Omental fat pad (tissue), 3 donors: ENCODE measurements at regions not wholly inside any gene's neighbourhood (a gene's known extent, or its start where the extent isn't known, plus 50 kb on each side); places are given as distances from the start of the nearest gene placed in this dataset.

Source experiments
- ATAC-seq: fragments of 150-250 bp; one replicate; pipeline ENCODE4 v1.9.1; 2016; ENCODE audit warnings: mild to moderate bottlenecking, moderate library complexity; ENCODE audit not compliant: low FRiP score
- DNase-seq: peaks from one replicate; pipeline ENCODE4 v3.0.0-alpha.2; 2019; ENCODE audit warnings: low spot score
- TF ChIP-seq, protein P1 (sequence below), 3 donors: fragments of 450-650 bp; IDR thresholded peaks; one replicate each; pipeline ENCODE4 v1.5.1; 2016 to 2017; ENCODE audit warnings: antibody characterized with exemption in 3 of 3, mild to moderate bottlenecking in 3 of 3, moderate library complexity in 2 of 3

DNA sequence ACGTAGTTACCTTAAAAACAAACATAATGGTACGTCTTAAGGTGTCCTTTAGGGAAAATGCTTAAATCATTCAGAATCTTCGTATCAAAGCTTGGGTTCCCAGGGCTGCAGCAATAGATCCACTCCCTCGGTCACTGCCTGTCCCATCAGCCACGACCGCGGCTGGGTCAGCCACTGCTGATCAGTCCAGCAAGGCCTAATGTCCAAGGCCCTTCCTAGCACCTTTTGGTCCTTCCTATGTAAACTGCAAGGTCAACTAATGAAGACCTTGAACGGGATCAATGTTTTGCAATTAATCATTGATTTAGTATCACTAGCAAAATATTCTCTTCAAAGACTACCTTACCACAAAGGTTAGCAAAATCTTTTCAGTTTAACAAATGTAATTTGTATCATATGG is 122.2 kb upstream of the IGF1R start:
- TF ChIP-seq, protein P1, sequence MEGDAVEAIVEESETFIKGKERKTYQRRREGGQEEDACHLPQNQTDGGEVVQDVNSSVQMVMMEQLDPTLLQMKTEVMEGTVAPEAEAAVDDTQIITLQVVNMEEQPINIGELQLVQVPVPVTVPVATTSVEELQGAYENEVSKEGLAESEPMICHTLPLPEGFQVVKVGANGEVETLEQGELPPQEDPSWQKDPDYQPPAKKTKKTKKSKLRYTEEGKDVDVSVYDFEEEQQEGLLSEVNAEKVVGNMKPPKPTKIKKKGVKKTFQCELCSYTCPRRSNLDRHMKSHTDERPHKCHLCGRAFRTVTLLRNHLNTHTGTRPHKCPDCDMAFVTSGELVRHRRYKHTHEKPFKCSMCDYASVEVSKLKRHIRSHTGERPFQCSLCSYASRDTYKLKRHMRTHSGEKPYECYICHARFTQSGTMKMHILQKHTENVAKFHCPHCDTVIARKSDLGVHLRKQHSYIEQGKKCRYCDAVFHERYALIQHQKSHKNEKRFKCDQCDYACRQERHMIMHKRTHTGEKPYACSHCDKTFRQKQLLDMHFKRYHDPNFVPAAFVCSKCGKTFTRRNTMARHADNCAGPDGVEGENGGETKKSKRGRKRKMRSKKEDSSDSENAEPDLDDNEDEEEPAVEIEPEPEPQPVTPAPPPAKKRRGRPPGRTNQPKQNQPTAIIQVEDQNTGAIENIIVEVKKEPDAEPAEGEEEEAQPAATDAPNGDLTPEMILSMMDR (IDR thresholded peaks at IDR 0.05), result no peak
- DNase-seq (no peak), ATAC-seq (no peak)

DNA sequence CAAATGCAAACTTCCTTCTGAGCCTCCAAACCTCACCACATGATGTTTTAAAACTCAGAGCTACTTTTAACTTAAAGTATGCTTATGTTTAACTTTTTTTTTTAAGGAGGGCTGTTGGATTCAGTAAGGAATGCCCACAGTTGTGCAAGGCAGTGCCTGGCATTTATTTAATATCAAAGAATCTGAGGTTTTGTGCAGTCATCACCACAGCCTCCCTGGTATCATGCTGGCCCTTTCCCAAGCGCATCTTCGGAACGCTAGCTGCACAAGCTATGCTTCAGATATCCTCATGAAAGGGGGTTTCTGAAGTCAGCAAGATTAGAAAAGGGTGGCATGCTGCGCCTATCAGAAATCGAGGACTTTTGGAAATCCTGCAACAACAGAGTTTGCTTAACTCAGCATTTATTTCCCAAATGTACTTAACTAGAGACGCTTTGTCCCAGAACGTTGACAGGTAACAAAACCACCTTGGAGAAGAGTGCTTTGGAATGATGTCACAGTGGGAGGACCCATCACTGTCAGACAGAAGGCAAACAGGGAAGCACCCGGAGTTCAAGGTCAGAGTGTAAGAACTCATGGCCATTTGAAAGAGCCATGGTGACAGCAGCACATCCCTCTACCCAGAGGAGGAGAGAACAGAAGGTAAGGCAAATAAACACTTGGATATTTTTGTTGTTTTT is 120.2 kb upstream of the IGF1R start:
- TF ChIP-seq, protein P1 (IDR thresholded peaks at IDR 0.05), result no peak
- ATAC-seq, result peak; percentile 41
- no peak for DNase-seq

DNA sequence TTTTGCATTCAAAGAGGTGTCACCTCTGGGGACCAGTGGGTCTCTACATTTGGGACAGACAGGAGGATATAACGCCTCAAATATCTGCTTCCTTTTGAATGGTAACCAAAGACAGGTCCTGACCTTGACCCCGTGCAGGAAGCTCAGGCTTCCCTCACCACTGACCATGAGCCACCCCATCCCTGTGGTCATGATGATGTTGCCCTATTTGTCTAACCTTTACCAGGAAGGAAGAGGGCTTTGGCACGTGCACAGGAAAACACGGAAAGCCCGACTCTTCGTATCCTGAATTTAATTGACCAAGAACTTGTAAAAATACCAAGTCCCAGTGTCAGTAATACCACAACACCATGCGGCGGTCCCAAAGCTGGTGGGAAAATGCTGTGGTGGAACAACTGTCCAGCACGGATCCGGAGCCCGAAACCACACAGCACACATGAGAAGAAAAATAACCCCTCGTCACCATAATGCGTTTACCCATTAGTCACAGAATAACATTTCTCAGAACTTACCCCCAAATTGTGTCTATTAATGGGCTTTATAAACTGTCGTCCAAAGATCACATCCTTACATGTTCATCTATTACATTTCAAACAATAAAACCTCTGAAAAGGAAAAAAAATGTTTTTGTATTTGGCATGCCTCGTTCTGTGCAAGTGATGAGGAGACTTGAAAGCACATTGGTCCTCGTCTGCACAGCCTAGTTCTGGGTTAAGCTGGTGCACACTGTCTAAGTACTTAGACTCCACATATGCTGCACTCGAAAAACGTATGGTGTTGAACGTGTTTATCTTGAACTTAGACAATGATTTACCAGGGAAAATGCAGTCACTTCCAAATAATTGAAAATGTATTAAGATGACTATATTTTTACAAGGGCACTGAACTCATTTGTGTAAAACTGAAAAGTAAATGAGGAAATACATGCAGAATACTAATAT is 118.9 kb upstream of the IGF1R start:
- no peak for DNase-seq
- ATAC-seq, result no peak
- TF ChIP-seq, protein P1 (IDR thresholded peaks at IDR 0.05), result no peak

DNA sequence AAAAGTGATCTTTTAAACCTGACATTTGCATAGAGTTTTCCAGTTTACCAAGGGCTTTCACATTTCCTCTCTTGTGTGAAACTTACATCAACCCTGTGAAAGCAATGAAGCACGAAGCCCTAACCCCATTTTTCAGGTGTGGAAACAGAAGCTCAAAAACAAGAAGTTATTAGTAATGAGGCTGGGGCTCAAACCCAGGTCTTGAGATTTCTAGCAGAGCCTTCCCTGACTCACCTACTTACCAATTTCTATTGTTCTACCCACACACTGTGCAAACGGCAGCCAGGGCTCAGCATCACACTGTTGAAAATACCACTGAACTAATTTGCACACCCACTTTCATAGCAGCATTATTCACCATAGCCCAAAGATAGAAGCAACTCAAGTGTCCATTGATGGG is 117.8 kb upstream of the IGF1R start:
- ATAC-seq, result no peak
- no peak for DNase-seq
- TF ChIP-seq, protein P1 (IDR thresholded peaks at IDR 0.05), result no peak

DNA sequence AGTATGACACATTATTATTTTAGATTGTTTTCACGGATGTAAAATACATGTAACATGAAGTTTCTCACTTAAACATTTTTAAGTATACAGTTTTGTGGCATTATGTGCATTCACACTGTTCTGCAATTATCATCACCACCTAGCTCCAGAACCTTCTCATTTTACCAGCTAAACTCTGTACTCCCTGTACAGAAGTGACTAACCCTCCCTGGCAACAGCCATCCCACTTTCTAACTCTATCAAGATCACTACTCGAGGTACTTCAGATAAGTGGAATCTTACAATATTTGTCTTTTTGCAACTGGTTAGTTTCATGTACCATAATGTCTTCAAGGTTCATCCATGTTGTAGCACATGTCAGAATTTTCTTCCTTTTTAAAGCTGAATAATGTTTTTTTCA is 116.3 kb upstream of the IGF1R start:
- TF ChIP-seq, protein P1 (IDR thresholded peaks at IDR 0.05), result no peak
- DNase-seq, result no peak
- ATAC-seq, result no peak

DNA sequence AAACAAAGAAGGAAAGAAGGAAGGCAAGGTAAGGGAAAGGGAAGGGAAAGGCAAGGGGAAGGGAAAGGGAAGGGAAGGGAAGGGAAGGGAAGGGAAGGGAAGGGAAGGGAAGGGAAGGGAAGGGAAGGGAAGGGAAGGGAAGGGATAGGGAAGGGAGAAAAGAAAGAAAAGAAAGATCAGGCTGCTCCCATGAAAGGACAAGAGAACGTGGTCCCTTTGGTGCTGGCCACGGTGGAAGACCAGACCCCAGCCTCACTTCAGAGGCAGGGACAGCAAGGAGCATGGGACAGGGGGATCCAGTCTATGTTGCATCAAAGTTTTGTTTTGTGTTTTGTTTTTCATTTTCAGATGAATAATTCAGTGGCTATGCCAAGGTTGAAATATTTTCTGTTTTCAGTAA is 111.4 kb upstream of the IGF1R start:
- TF ChIP-seq, protein P1 (IDR thresholded peaks at IDR 0.05), result no peak
- DNase-seq (no peak), ATAC-seq (no peak)
